ENCODE measurements at regions not wholly inside any gene's neighbourhood (a gene's known extent, or its start where the extent isn't known, plus 50 kb on each side); places are given as distances from the start of the nearest gene placed in this dataset.

GRCh38 chr4:166481055-166481454, 608.0 kb downstream of the TLL1 start:
- TF ChIP-seq SP1 (IDR thresholded peaks at IDR 0.05; ENCODE audit: low read depth), result no peak
- TF ChIP-seq EZH2 (IDR thresholded peaks at IDR 0.05), result no peak
- no peak for TF ChIP-seq REST (IDR thresholded peaks at IDR 0.05; ENCODE audit: low read depth)
- TF ChIP-seq CTCF (IDR thresholded peaks at IDR 0.05 in 2 of 3, conservative IDR thresholded peaks at IDR 0.05 in 1 of 3; ENCODE audit: borderline replicate concordance in 1 of 3, insufficient read depth in 1 of 3, low read depth in 2 of 3, low read length in 2 of 3), result no peak
- no peak for TF ChIP-seq YY1 (IDR thresholded peaks at IDR 0.05; ENCODE audit: extremely low read depth, insufficient replicate concordance, low read depth, low read length)
- TF ChIP-seq TCF7L2 (IDR thresholded peaks at IDR 0.05; ENCODE audit: borderline replicate concordance, extremely low read depth, insufficient read depth, insufficient read length), result no peak
- TF ChIP-seq POLR2AphosphoS5 (IDR thresholded peaks at IDR 0.05; ENCODE audit: low read depth, low read length), result no peak
- TF ChIP-seq CBX3 (IDR thresholded peaks at IDR 0.05; ENCODE audit: low read depth), result no peak
- TF ChIP-seq FOSL1 (IDR thresholded peaks at IDR 0.05; ENCODE audit: low read depth), result no peak
- TF ChIP-seq SIN3A (IDR thresholded peaks at IDR 0.05; ENCODE audit: low read depth), result no peak
- TF ChIP-seq ZFX (IDR thresholded peaks at IDR 0.05), result no peak
- TF ChIP-seq SRF (IDR thresholded peaks at IDR 0.05; ENCODE audit: low read depth), result no peak
- no peak for TF ChIP-seq MAX (IDR thresholded peaks at IDR 0.05)
- TF ChIP-seq ELF1 (IDR thresholded peaks at IDR 0.05; ENCODE audit: borderline replicate concordance, low read depth), result no peak
- TF ChIP-seq RAD21 (IDR thresholded peaks at IDR 0.05; ENCODE audit: low read depth), result no peak
- no peak for TF ChIP-seq JUND (IDR thresholded peaks at IDR 0.05)
- TF ChIP-seq CEBPB (IDR thresholded peaks at IDR 0.05; ENCODE audit: low read depth), result no peak
- TF ChIP-seq EZH2phosphoT487 (IDR thresholded peaks at IDR 0.05; ENCODE audit: borderline replicate concordance), result no peak
- no peak for TF ChIP-seq POLR2A (IDR thresholded peaks at IDR 0.05; ENCODE audit: borderline replicate concordance, extremely low read depth, insufficient read depth, insufficient read length)
- TF ChIP-seq ZBTB33 (IDR thresholded peaks at IDR 0.05; ENCODE audit: extremely low read depth, insufficient replicate concordance, low read length), result no peak
- no peak overlapping the region for H3K27ac ChIP-seq (ENCODE audit: low read depth, low read length)
- H3K9me2 ChIP-seq (ENCODE audit: insufficient read depth), result no peaks in the 10 kb centered on the region
- no peak overlapping the region for H3K4me3 ChIP-seq (replicated peaks in 1 of 2; ENCODE audit: low read depth in 1 of 2, low read length in 2 of 2)
- H3K4me2 ChIP-seq (ENCODE audit: low read length), result no peak overlapping the region
- H2AFZ ChIP-seq (ENCODE audit: low read depth, low read length, poor library complexity, severe bottlenecking), result no peak overlapping the region
- no peaks in the 10 kb centered on the region for H3K9me3 ChIP-seq (ENCODE audit: control insufficient read depth in 1 of 2, insufficient read depth in 1 of 2, low read depth in 1 of 2, low read length in 2 of 2)
- no peak overlapping the region for H3K9ac ChIP-seq (ENCODE audit: low read length)
- no peaks in the 10 kb centered on the region for H3K4me1 ChIP-seq (ENCODE audit: control insufficient read depth in 1 of 2, insufficient read depth in 2 of 2, low read length in 2 of 2)
- ChIA-PET POLR2A (no interaction called here), CTCF (no interaction called here), RAD21 (ENCODE audit: low non-redundant PET in 1 of 2, low total read pairs in 2 of 2, uncharacterized antibody in 2 of 2, unreplicated experiment in 2 of 2) (no interaction called here)
- no peaks in the 10 kb centered on the region for H4K20me1 ChIP-seq (ENCODE audit: insufficient read depth)
- DNase-seq (ENCODE audit: low read depth, low spot score) (no peak), ATAC-seq (no peak)
- no TSS peak for BruUV-seq (replicated peaks)
- H3K79me2 ChIP-seq (ENCODE audit: insufficient read depth, low read length), result no peaks in the 10 kb centered on the region
- H3K27me3 ChIP-seq (ENCODE audit: insufficient read depth, low read length), result no peaks in the 10 kb centered on the region
- no peaks in the 10 kb centered on the region for H3K36me3 ChIP-seq (ENCODE audit: control insufficient read depth in 1 of 2, insufficient read depth in 2 of 2, low read length in 2 of 2)
- intact Hi-C loops (cut with micrococcal nuclease), result no loop called here

Data from HCT116 (cell line).